ENCODE measurements at regions not wholly inside any gene's neighbourhood (a gene's known extent, or its start where the extent isn't known, plus 50 kb on each side); places are given as distances from the start of the nearest gene placed in this dataset.
"Not testable (repeated sequence)": the region's sequence is repeated elsewhere in the genome, so short reads cannot be mapped to it uniquely, and the experiment has no call there.

DNA sequence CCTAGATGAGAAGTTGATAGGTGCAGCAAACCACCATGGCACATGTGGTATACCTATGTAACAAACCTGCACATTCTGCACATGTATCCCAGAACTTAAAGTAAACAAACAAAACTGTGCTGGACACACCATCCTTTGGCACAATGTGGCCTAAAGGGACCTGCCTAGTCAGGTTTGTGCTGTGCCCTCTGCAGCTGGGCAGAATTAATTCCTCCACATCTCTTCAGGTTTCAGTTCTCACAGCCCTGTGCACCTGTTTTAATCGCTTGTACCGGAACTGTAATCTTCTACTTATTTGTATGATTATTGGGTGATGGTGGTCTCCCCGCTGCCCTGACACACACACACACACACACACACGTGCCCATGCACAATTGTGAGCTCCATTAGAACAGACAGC, 252.7 kb downstream of the ACTR3B start:
- no peak for DNase-seq (ENCODE audit: low read depth)

DNA sequence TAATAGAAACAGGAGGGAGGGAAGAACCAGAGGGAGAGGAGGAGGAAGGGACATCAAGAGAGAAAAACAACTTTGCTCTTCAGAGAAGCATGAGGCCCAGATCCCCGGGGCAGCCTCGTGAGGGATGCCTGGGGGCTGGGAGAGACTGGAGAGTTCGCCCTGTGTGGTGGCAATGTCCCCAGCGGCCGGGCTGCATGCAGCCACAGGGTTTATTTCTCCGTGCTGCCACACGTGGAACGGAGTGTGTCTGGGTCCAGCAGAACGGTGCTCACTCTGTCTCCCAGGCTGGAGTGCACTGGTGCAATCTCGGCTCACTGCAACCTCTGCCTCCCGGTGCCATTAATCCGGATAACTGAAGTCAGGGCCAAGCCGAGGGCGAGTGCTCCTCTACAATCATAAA, 257.7 kb downstream of the ACTR3B start:
- DNase-seq (ENCODE audit: low read depth) = no peak

DNA sequence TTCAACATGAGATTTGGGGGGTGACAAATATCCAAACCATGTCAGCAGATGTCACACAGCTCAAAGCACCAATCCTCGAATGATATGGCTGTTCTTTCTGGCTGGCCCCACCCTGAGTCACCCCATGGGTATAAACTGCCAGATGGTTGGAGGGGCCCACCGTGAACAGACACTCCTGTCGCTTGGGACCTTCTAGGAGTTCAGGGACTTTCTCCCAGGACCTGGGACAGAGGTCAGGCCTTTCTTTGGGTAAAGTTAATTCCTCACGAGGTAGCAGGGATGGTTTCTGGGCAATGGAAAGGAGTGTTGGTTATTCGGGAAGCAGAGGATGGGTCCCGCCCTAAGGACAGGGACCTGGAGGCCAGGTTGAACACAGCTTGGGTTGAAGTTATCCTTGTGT, 262.0 kb downstream of the ACTR3B start:
- DNase-seq (ENCODE audit: low read depth) = no peak

DNA sequence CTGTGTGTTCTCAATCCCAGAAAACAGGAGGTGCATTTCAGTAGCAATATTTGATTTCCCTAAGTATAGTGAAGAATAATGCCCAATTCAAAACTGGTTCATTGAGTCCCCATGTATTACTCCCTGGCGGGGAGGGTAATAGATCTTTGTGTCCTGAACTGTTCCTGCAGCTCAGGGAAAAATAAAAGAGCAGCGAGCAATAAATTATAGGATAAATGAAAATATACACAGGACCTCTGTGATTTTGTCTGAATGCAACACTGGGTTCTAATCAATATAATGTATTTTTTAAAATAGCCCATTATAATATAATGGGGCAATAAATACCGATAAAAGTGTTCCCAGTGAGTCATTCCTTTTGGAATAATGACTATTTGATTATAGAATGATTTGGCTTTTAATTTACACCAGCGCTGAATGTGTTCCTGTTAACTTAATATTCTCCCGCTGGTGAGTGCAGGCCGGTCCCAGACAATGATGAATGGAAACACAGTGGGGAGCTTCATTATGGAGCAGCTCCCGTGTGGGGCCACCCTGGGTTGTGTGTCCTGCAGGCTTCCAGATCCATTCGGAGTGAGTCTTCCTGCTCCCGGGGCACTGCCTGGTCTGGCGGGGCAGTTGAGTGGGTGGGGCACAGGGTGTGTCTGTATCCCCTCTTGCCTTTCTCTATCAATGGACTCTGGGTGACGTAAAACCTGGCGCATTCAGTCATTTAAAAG, 263.1 kb downstream of the ACTR3B start:
- no peak for DNase-seq (ENCODE audit: low read depth)

DNA sequence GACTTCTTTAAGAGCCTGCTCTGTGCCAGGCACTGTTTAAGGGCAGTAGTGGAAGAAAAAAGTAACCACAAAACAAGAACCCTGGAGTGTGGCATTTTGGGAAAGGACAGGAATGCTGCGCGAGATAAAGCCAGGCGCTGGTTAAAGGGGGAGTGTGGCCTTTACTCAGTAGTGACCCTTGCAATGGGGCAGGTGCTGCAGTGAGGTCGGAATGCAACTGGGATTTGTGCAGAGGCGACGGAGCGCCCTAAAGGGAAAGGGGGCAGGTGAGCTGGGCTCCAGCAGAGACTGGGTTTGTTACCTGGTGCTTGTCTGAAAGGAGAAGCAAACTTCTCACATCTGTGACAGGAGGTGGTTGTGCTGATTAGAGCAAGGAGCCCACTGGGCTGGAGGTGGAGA, 263.6 kb downstream of the ACTR3B start:
- no peak for DNase-seq (ENCODE audit: low read depth)

DNA sequence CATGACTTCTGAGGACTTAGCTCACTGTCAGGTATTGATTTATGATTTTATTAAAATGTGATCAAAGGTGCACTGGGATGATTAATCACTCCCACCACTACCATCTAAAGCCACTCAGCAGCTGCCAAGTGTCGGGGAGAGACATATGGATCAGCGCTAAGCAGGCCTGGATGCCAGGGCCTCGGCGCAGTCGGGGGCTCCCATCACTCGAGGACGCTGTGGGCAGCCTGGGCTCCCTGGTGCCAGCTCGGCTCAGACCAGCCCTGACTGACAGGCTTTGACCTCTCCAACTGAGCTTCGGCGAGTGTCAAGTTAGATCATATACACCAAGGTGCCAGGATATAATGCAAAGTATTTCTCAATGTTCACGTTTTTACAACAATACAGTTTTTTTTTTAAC, 267.7 kb downstream of the ACTR3B start:
- DNase-seq (ENCODE audit: low read depth) = no peak

DNA sequence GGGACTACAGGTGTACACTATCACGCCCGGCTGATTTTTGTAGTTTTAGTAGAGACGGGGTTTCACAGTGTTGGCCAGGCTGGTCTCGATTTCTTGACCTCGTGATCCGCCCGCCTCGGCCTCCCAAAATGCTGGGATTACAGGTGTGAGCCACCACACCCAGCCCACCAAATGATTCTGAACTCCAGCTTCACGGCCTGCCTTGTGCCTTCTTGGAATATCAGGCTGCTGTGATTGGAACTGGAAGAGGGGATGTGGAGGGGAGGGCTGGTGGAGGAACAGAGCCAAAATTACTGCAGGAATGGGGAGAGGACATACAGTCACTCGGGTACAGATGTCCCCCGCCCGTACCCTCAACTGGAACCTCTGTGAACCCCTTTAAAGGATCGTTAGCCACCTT, 268.4 kb downstream of the ACTR3B start:
- DNase-seq (ENCODE audit: low read depth) = no peak

DNA sequence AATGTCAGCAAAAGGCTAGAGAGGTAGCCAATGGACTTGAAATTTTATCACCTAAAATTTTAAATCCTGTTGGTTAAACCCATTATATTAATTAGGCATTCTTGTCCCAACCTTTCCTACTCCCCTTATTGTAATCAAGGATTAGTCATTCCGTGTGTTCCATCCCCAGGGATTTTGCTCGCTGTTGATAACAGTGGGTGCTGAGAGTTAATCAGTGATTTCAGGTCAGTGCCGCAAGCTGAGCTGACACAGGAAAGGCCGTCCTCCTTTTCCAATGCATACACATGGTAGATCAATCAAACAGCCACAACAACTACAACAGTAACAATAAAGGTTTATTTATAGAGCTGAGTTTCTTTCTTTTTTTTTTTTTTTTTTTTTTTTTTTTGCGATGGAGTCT, 271.4 kb downstream of the ACTR3B start:
- no peak for DNase-seq (ENCODE audit: low read depth)

DNA sequence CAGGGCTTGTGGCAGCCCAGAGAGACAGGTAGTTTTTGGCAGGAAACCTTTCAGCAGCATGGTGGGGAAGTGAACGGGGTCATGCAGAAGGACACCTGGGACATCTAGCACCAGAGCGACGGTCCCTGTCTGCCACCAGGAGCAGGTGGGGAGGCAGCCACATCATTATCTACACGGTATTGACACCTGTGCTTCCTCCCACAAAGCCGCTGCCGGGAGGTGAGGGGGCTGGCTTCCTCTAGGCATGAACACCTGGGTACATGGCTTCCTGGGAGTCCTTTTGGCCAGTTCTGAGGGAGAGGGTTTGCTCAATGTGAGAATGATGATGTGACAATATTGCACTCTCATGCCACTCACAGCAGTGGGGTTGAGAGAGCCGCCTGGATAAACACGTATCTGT, 275.2 kb downstream of the ACTR3B start:
- no peak for DNase-seq (ENCODE audit: low read depth)

DNA sequence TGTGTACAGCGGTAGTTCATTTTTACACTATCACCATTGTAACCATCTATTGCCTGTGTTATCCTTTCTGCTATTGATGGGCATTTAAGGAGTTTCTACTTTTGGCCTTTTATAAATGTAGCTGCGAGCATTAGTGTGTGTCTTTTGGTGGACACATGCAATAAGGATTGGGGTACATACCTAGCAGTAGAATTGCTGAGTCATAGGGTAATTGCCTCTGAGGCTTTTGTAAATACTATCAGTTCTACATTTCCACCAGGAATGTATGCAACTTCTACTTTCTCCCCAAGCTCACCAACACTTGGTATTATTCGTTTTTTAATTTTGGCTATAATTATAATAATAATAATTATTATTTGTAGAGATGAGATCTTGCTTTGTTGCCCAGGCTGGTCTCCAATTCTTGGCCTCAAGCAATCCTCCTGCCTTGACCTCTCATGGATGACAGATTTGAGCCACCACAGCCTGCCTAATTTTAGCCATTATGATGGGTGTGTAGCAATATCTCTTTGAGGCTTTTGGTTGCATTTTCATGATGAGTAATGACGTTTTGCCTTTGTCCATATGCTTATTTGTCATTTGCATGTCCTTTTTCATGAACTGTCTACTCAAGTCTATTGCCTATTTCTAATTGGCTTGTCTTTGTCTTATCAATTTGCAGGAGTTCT, 277.0 kb downstream of the ACTR3B start:
- no peak for DNase-seq (ENCODE audit: low read depth)

DNA sequence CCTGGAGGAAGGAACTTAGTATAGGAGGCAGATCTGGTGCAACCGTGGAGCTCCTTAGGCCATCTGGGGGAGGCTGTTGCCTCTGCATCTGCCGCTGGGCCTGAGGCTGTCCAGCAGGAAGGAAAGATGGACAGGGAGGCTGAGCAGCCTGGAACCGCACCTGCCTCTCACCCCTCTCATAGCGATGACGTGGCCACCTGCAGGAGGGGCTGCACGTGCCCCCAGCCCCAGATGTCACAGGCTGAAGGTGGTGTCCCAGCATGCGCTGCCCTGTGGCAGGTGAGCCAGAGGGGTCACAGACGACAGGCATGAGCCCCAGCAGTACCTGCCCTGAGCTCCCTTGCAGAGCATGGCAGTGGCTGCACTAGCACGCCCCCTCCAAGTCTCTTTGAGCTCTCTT, 283.9 kb downstream of the ACTR3B start:
- DNase-seq (ENCODE audit: low read depth) = no peak

DNA sequence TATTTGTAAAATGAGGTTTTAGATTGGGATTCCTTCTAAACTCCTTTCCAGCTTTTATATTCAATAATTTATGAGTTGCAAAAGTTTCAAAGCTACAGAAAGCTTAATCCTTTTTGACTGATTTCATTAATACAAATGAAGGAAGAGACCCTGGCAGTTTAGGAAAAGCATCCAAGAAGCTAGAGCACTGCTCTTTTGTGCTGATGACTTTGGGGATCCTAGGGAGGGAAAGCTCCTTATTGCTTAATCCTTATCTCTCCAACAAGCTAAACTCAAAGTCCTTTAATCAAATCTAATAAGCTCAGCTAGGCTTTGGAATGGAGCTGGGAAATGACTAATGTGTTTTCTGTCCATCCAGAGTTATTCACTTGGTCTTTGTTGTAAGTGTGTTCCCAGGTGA, 285.4 kb downstream of the ACTR3B start:
- no peak for DNase-seq (ENCODE audit: low read depth)

DNA sequence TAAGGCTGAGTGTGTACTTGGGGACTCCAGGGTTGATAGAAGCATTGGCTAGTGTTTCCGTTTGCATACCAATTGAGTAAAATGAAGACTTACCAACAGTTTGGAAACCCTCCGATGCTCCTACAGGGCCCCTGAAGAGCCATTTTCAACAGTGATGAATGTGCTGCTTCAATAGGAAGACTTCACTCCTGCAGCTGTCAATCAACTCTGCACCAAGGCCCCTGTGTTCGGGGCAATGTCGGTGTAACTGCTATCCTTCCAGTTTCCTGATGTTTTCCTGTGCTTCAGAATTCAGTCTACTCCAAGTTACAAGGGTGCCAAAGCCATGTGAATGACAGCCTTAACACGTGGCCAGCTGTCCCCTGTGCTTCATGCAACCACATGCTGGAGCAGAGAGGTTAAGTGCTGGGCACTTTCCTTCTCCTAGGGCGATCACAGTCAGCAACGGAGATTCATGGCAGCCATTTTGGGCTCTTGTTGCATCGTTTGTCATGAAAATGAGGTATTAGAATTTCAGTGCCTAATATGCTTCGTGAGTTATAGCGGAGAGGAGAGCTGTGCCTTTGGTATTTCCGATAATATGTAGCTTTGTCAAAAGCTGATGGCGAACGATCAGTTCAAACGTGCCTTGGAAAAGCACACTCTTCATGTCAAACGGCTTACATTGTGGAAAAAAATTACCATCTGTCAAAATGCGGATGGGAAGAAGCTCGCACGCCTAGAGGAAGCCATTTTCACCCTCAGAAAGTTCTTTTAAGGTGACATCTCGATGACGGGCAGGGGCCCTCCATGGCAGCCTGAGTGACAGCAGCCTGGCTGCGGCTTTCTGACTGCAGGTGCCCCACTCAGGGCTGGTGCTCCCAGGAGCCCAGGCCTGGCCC, 287.8 kb downstream of the ACTR3B start:
- DNase-seq (ENCODE audit: low read depth) = no peak

DNA sequence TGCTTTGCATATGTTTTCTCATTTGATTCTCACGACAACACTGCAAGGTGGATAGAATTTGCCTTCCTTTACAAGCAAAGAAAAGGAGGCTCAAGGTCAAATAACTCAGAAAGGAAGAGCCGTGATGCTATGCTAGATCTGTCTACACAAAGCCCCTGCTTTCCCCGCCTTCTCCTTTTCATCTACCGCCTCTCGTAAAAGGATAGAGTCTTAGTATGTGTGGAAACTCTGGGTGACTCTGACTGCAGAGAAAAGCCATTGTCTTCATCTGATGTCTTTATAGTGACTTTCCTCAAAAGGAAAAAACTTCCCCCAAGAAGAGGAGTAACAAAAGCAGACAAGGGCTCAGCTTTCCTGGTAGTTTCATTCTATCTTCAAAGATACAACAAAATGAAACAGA, 292.7 kb downstream of the ACTR3B start:
- DNase-seq (ENCODE audit: low read depth) = no peak

DNA sequence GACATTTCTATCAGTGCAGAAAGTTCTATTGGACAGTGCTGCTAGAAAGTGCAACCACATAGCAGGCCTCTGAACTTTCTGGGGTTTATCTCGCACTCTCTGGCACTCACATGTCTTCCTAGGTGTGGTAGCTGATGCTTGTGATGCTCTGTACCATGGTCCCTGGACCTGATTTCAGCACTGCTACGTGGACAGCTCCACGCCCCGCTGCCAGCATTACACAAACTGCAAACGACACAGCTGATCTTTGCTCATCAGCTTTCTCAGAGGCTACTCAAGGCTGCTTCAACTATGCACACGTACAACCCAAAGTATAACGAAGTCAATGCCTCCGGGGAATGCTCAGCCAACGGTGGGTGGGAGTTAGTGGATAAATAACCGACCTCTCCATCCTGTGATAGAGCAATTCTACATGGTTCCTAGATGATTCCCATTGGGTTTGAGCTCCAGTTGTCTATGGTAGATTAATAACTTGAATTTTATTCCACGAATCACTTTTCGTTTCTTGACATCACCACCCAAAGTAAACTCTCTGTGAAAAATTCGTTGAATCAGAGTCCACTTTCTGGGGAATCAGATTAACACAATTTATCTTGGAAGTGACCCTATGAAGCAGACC, 302.5 kb downstream of the ACTR3B start:
- DNase-seq (ENCODE audit: low read depth) = no peak

DNA sequence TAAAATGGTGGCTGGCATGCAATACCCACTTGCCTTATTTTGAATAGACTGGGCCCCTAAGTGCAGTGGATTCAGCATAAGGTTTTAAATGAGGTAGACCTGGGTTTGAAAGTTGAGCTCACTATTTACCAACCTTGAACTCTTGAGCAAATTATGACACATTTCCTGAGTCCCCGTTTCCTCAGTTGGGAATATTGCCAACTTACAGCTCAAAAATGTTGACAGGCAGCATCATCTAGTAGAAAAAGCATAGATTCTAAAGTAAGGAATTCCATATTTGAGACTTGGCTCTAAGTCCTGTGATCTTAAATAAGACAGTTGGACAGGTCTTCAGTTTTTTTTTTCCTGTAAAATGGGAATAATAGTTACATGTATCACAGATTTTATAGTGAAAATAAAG, 305.5 kb downstream of the ACTR3B start:
- DNase-seq (ENCODE audit: low read depth) = no peak

DNA sequence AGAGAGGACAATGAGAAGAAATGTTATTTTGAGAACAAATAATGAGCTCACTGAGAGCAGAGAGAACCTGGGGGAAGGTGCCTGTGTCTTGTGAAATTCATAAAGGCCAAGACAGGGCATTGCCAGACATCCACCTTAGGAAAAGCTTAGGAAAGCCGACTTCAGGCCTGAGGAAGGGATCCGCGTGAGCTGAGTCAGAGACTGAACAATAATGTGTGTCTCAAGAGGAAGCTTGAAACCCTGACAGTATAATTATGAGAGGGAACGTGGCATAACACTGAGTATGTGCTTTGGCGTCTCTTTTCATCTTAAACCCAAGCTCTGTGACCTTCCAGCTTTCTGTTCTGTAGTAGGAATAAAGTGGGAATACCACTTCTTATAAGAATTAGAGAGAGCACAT, 307.2 kb downstream of the ACTR3B start:
- no peak for DNase-seq (ENCODE audit: low read depth)

DNA sequence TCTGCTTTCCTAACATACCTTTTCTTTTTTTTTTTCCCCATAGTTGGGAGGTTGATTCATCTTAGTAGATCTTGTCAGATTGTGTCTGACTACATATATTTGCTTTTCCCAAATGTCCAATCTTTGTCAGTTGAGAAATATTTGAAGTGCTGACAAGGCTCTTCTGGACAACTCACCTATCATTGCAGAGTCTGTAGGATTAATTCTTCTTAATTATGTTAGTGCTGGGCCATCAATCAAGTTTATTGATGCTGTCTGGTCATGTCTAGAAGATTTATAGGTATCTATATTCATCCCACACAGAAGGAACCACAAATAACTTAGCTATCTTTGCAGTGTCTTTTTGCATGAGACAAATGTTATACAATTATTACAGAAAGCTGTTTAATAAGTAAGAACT, 310.6 kb downstream of the ACTR3B start:
- DNase-seq (ENCODE audit: low read depth) = no peak

DNA sequence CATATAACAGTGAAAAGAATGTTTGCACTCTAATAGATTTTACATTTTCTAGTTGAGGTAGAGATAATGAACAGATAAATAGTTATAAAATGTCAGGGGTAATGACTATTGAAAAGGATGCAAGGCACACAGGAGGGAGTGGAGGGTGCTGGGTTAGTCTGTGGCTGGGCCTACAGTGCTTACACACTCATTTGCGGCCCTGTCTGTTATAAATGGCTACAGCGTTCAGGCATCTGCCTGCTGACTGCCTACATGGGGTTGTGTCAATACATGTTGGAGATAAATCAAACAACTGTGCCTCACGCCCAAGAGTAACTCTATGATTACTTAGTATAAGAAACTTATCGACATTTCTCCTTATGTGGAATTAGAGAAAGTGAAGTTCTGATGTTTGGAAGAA, 313.3 kb downstream of the ACTR3B start:
- DNase-seq (ENCODE audit: low read depth) = no peak

DNA sequence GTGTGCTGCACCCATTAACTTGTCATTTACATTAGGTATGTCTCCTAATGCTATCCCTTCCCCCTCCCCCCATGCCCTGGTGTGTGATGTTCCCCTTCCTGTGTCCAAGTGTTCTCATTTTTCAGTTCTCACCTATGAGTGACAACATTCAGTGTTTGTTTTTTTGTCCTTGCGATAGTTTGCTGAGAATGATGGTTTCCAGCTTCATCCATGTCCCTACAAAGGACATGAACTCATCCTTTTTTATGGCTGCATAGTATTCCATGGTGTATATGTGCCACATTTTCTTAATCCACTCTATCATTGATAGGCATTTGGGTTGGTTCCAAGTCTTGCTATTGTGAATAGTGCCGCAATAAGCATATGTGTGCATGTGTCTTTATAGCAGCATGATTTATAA, 316.7 kb downstream of the ACTR3B start:
- DNase-seq (ENCODE audit: low read depth) = not testable (repeated sequence)

DNA sequence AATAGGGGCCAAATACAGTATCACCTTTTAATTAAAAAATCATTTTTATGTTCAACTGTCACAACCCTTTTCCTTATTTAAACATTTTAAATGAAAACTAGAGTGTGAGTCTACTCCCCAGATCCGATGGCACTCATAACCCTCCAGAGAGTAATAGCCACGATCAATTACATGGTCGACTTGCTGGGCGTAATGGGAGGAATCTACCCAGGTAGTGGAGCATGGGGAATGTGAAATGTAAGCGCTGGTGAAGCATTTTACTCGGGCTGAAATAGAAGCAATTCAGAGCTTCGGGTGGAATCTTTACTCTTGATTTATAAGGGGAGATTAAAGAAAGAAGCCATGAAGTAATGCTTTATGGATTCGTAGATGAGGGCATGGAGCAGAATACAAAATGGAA, 321.9 kb downstream of the ACTR3B start:
- DNase-seq (ENCODE audit: low read depth) = no peak

DNA sequence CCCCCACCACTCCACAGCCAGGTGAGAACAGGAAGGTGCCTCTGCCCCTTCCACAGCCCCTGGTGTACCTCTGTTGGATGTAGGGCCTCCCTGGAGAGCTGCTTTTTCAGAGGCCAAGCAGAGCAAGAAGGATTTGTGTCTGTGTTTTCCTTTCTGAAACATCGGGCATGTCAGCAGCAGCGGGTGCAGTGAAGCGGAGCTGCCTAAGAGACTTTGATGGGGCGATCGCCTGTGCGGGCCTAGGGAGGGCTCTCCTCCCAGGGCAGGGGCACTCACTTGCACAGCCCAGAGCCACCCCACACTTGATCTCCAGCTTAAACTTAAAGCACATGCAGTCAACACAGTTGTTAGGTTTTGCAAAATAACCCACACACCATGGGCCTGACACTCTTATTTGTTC, 324.7 kb downstream of the ACTR3B start:
- no peak for DNase-seq (ENCODE audit: low read depth)

DNA sequence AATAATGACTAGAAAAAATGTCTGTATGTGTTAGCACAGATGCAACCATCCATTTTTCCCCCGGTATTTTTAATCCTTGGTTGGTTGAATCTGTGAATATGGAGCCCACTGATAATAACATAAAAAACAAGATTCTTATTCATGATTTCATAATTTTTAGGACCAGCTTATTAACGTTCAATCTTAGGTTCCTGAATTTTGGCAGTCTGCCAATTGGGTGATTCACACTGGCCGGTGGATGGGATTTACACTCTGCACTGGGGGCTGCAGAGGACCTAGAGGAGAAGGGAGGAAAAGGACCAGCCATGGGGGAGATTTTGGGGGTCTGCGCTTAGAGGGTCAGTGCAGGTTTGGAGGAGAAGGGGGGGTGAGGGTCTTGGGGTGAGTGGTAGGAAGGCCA, 327.9 kb downstream of the ACTR3B start:
- DNase-seq (ENCODE audit: low read depth) = no peak

Measured in EH (cell line).